T-helper 1 cell treated with Interleukin-12 subunit alpha and Interleukin-12 subunit beta and Interleukin-4 antibody, amounts not matched to agents 30 μg/mL and 1 μg/mL, for 36 hours (primary cell): ENCODE measurements at regions not wholly inside any gene's neighbourhood (a gene's known extent, or its start where the extent isn't known, plus 50 kb on each side); places are given as distances from the start of the nearest gene placed in this dataset.

Experiments used
- H3K27ac Mint-ChIP-seq: one replicate; pipeline ENCODE4 v1.8.0; 2021; ENCODE audit warnings: mild to moderate bottlenecking, mixed read lengths
- H3K27me3 Mint-ChIP-seq: one replicate; pipeline ENCODE4 v1.8.0; 2021; ENCODE audit warnings: low read depth, mixed read lengths
- H3K36me3 Mint-ChIP-seq: one replicate; pipeline ENCODE4 v1.8.0; 2021; ENCODE audit warnings: low read depth, mixed read lengths
- H3K4me1 Mint-ChIP-seq: one replicate; pipeline ENCODE4 v1.8.0; 2021; ENCODE audit warnings: low read depth, mixed read lengths
- H3K4me3 Mint-ChIP-seq: one replicate; pipeline ENCODE4 v1.8.0; 2021; ENCODE audit warnings: mild to moderate bottlenecking, moderate library complexity, mixed read lengths
- H3K9me3 Mint-ChIP-seq: one replicate; pipeline ENCODE4 v1.8.0; 2021; ENCODE audit warnings: mixed read lengths

- no peaks in the 10 kb centered on the region for H3K36me3 Mint-ChIP-seq
- no peaks in the 10 kb centered on the region for H3K4me1 Mint-ChIP-seq
- no peaks in the 10 kb centered on the region for H3K27me3 Mint-ChIP-seq
- H3K9me3 Mint-ChIP-seq = peaks cover 34% of the 10 kb centered on the region
- no peak overlapping the region for H3K4me3 Mint-ChIP-seq
- no peak overlapping the region for H3K27ac Mint-ChIP-seq
Observed at GRCh38 chr16:35628976-35629375, 2169.6 kb downstream of the TP53TG3F start.

- no peak overlapping the region for H3K27ac Mint-ChIP-seq
- no peak overlapping the region for H3K4me3 Mint-ChIP-seq
- peaks cover 34% of the 10 kb centered on the region for H3K9me3 Mint-ChIP-seq
- H3K27me3 Mint-ChIP-seq = no peaks in the 10 kb centered on the region
- H3K36me3 Mint-ChIP-seq = no peaks in the 10 kb centered on the region
- no peaks in the 10 kb centered on the region for H3K4me1 Mint-ChIP-seq
Observed at GRCh38 chr16:35631261-35631945, 2172.0 kb downstream of the TP53TG3F start.

- Mint-ChIP-seq H3K36me3 (no peaks in the 10 kb centered on the region), H3K9me3 (peaks cover 40% of the 10 kb centered on the region), H3K4me3 (no peak overlapping the region), H3K4me1 (no peaks in the 10 kb centered on the region), H3K27me3 (no peaks in the 10 kb centered on the region), H3K27ac (no peak overlapping the region)
Observed at GRCh38 chr16:35636480-35637230, 2177.2 kb downstream of the TP53TG3F start.

GRCh38 chr16:35637683-35638082 is 2178.3 kb downstream of the TP53TG3F start:
- Mint-ChIP-seq H3K27me3 (no peaks in the 10 kb centered on the region), H3K27ac (no peak overlapping the region), H3K4me1 (no peaks in the 10 kb centered on the region), H3K36me3 (no peaks in the 10 kb centered on the region), H3K4me3 (no peak overlapping the region), H3K9me3 (peaks cover 40% of the 10 kb centered on the region)

GRCh38 chr16:35639233-35640205 is 2180.1 kb downstream of the TP53TG3F start:
- Mint-ChIP-seq H3K9me3 (peaks cover 36% of the 10 kb centered on the region), H3K27me3 (no peaks in the 10 kb centered on the region), H3K4me3 (no peak overlapping the region), H3K27ac (no peak overlapping the region), H3K4me1 (no peaks in the 10 kb centered on the region), H3K36me3 (no peaks in the 10 kb centered on the region)

GRCh38 chr16:35642322-35642835 is 2183.0 kb downstream of the TP53TG3F start:
- Mint-ChIP-seq H3K27ac (no peak overlapping the region), H3K36me3 (no peaks in the 10 kb centered on the region), H3K9me3 (peaks cover 46% of the 10 kb centered on the region), H3K4me3 (no peak overlapping the region), H3K4me1 (no peaks in the 10 kb centered on the region), H3K27me3 (no peaks in the 10 kb centered on the region)

GRCh38 chr16:35651841-35652240 is 2192.4 kb downstream of the TP53TG3F start:
- no peak overlapping the region for H3K27ac Mint-ChIP-seq
- H3K36me3 Mint-ChIP-seq = no peaks in the 10 kb centered on the region
- peaks cover 17% of the 10 kb centered on the region for H3K9me3 Mint-ChIP-seq
- no peaks in the 10 kb centered on the region for H3K27me3 Mint-ChIP-seq
- no peak overlapping the region for H3K4me3 Mint-ChIP-seq
- H3K4me1 Mint-ChIP-seq = no peaks in the 10 kb centered on the region

- H3K4me1 Mint-ChIP-seq = no peaks in the 10 kb centered on the region
- H3K27ac Mint-ChIP-seq = no peak overlapping the region
- peaks cover 39% of the 10 kb centered on the region for H3K9me3 Mint-ChIP-seq
- no peaks in the 10 kb centered on the region for H3K36me3 Mint-ChIP-seq
- no peak overlapping the region for H3K4me3 Mint-ChIP-seq
- no peaks in the 10 kb centered on the region for H3K27me3 Mint-ChIP-seq
Observed at GRCh38 chr16:35664091-35664693, 2204.8 kb downstream of the TP53TG3F start.

- Mint-ChIP-seq H3K27me3 (no peaks in the 10 kb centered on the region), H3K4me3 (no peak overlapping the region), H3K36me3 (no peaks in the 10 kb centered on the region), H3K4me1 (no peaks in the 10 kb centered on the region), H3K27ac (no peak overlapping the region), H3K9me3 (peaks cover 69% of the 10 kb centered on the region)
Observed at GRCh38 chr16:35685085-35685484, 2225.7 kb downstream of the TP53TG3F start.

- H3K27ac Mint-ChIP-seq = no peak overlapping the region
- no peaks in the 10 kb centered on the region for H3K36me3 Mint-ChIP-seq
- H3K4me3 Mint-ChIP-seq = no peak overlapping the region
- H3K4me1 Mint-ChIP-seq = no peaks in the 10 kb centered on the region
- peaks cover 78% of the 10 kb centered on the region for H3K9me3 Mint-ChIP-seq
- no peaks in the 10 kb centered on the region for H3K27me3 Mint-ChIP-seq
Observed at GRCh38 chr16:35686595-35686994, 2227.2 kb downstream of the TP53TG3F start.

- H3K4me3 Mint-ChIP-seq = no peak overlapping the region
Observed at GRCh38 chr16:35687071-35687470, 2227.7 kb downstream of the TP53TG3F start.

GRCh38 chr16:35687781-35688180 is 2228.4 kb downstream of the TP53TG3F start:
- H3K27me3 Mint-ChIP-seq = no peaks in the 10 kb centered on the region
- H3K36me3 Mint-ChIP-seq = no peaks in the 10 kb centered on the region
- H3K4me1 Mint-ChIP-seq = no peaks in the 10 kb centered on the region
- H3K27ac Mint-ChIP-seq = no peak overlapping the region
- peaks cover 90% of the 10 kb centered on the region for H3K9me3 Mint-ChIP-seq
- H3K4me3 Mint-ChIP-seq = no peak overlapping the region

More at GRCh38 chr16:35687071-35687470, 2227.7 kb downstream of the TP53TG3F start:
- H3K36me3 Mint-ChIP-seq = no peaks in the 10 kb centered on the region
- H3K27me3 Mint-ChIP-seq = no peaks in the 10 kb centered on the region
- no peak overlapping the region for H3K27ac Mint-ChIP-seq
- H3K4me1 Mint-ChIP-seq = no peaks in the 10 kb centered on the region
- H3K9me3 Mint-ChIP-seq = peaks cover 83% of the 10 kb centered on the region

- Mint-ChIP-seq H3K9me3 (peaks cover 96% of the 10 kb centered on the region), H3K27me3 (no peaks in the 10 kb centered on the region), H3K4me1 (no peaks in the 10 kb centered on the region), H3K27ac (no peak overlapping the region), H3K4me3 (no peak overlapping the region), H3K36me3 (no peaks in the 10 kb centered on the region)
Observed at GRCh38 chr16:35689764-35690163, 2230.4 kb downstream of the TP53TG3F start.

GRCh38 chr16:35690413-35690812 is 2231.0 kb downstream of the TP53TG3F start:
- H3K36me3 Mint-ChIP-seq = no peaks in the 10 kb centered on the region
- peaks cover 98% of the 10 kb centered on the region for H3K9me3 Mint-ChIP-seq
- no peak overlapping the region for H3K4me3 Mint-ChIP-seq
- H3K27ac Mint-ChIP-seq = no peak overlapping the region
- no peaks in the 10 kb centered on the region for H3K4me1 Mint-ChIP-seq
- no peaks in the 10 kb centered on the region for H3K27me3 Mint-ChIP-seq
